HG02981 (cell line): ENCODE measurements at regions not wholly inside any gene's neighbourhood (a gene's known extent, or its start where the extent isn't known, plus 50 kb on each side); places are given as distances from the start of the nearest gene placed in this dataset.

Experiments used
- ATAC-seq: cut with Tn5 transposase; IDR thresholded peaks from one replicate; pipeline ENCODE4 v1.9.1; 2021; ENCODE audit warnings: mild to moderate bottlenecking, moderate library complexity; ENCODE audit not compliant: unreplicated experiment

DNA sequence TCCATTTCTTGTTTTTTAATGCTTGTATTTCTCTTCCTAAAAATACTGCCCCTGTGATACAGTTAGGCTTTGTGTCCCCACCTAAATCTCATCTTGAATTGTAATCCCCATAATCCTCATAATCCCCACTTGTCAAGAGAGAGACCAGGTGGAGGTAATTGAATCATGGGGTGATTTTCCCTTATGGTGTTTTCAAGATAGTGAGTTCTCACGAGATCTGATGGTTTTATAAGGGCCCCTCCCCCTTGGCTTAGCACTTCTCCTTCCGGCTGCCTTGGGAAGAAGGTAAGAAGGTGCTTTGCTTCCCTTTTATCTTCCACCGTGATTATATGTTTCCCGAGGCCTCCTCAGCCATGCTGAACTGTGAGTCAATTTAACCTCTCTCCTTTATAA is 227.4 kb downstream of the MAN2A1 start:
- ATAC-seq: no peak

- ATAC-seq: no peak
These were observed 228.2 kb downstream of the MAN2A1 start for GRCh38 chr5:109917966-109918365.

GRCh38 chr5:109920736-109921135 is 231.0 kb downstream of the MAN2A1 start:
- no peak for ATAC-seq

DNA sequence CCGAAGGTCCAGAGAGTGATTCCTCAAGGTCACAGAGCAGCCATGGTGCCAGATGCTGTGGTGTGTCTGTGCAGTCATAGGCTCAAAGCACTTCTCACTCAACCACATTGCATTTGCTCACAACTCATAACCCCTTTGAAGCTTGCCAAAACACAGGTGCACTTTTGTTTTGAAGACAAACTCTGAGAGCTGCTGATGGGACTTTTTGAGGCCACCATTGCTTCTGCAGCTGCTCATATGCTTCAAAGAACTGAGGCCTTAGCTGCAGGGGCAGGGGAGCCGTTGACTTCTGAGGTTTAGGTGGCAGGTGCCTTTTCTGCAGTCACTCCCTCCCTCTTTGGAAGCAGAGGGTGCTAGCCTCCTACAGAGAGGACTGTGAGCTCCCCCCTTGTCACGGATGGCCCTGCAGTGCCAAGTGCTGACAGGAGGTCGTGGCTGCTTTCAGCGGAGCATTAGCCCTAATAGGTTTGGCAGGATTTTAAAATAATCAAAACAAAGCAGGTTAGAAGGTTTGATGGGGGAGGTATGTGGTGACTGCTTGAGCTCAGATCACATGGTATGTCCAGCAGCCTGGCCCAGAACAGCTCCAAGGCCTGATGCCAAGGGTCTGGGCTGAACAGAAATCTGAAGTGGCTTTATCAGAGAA is 232.1 kb downstream of the MAN2A1 start:
- ATAC-seq: no peak

GRCh38 chr5:109922381-109922995 is 232.8 kb downstream of the MAN2A1 start:
- no peak for ATAC-seq

GRCh38 chr5:109923205-109923604 is 233.5 kb downstream of the MAN2A1 start:
- no peak for ATAC-seq

GRCh38 chr5:109924237-109925107 is 234.7 kb downstream of the MAN2A1 start:
- ATAC-seq: no peak

DNA sequence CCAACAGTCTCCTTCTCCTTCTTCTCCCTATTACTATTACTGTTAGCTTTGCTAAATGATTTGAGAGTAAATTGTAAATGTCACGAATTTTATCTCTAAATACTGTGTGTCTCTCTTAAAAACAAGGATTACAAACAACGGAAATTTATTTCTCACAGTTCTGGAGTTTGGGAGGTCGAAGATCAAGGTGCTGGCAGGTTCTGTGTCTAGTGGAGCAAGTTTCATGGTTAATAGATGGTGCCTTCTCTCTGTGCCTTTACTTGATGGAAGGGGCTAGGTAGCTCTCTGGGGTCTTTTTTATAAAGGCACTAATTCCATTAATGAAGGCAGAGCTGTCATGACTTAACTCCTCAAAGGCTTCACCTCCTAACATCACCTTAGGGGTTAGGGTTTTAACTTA is 237.9 kb downstream of the MAN2A1 start:
- ATAC-seq: no peak

GRCh38 chr5:109928046-109928445 is 238.3 kb downstream of the MAN2A1 start:
- no peak for ATAC-seq

GRCh38 chr5:109928811-109929210 is 239.1 kb downstream of the MAN2A1 start:
- ATAC-seq: no peak

DNA sequence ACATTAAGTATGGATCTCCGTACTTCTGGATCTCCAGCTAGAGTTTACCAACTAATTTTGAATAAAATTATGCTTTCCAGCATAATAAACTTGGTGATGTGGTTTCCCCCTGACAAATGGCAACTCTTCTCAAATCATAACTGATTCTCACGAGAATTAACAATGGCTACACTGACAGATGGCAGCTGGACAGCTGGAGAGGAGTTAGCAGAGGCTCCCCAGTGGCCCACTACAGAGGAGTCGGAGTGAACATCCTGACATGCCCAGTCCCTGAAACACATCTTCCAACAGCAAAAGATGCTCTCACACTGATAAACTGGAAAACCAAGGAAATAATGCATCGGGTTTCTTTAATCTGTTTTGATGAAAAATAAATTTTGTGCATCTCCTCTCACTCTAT is 239.6 kb downstream of the MAN2A1 start:
- no peak for ATAC-seq

GRCh38 chr5:109929911-109930310 is 240.2 kb downstream of the MAN2A1 start:
- no peak for ATAC-seq

DNA sequence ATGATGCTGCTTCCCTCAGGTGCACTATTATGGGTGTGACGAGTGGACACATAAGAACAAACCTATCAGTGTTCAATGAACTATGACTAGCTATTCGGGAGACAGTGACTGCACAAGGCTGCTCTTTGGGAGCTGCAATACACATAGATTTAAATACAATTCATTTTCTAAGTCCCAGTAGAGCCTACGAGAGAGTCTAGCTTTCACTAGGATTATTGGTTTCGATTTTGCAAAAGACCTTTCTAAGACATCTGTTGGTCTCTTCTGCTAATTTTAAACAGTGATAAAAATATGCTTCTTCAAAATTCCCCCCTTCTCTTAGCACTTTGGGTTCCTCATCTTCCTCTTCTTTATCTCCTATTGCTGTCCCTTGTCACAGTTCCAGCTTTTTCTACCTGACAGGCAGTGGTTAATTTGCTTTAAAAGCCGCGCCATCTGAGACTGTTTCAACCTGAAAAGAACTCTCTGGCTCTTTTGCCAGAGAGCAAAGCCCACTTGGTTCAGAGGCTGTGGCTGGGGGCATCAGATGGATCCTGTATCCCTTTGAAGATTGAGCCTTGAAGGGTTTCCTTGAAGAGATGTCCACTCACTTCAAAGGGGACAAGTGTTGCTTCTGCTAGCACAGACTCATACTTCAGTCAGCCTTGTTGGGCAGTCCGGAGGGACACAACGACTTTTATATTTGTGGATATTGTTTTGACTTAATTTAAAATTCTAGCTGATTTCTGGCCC is 241.5 kb downstream of the MAN2A1 start:
- no peak for ATAC-seq

DNA sequence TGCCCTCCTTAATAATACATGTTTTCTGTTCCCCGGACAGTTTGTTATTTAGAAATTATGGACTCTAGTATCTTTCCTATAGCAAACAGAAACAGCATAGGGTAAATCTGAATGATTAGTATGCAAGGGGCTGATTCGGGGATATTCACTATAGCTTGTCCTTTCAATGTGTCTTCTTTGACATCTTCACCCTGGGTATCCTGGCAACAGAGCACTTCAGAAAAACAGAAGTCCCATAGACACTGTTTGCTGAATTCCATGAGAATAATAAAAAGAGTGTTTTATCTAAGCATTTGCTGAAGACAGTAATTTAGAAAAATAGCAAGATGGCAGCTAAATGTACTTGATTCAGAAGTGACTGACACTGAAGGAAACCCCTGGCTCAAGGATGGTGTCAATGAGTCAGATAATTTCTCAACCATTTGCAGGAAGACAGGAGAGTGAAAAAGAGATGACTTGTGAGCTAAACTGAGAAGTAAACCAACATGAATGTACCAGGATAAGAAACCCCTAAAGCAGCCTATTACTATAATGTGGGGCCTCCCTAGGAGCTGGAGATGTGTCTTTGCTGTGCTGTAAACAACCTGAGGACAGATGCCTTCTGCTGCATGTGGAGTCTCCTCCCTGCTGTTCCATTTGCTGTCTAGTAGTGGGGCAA is 246.2 kb downstream of the MAN2A1 start:
- ATAC-seq: no peak

DNA sequence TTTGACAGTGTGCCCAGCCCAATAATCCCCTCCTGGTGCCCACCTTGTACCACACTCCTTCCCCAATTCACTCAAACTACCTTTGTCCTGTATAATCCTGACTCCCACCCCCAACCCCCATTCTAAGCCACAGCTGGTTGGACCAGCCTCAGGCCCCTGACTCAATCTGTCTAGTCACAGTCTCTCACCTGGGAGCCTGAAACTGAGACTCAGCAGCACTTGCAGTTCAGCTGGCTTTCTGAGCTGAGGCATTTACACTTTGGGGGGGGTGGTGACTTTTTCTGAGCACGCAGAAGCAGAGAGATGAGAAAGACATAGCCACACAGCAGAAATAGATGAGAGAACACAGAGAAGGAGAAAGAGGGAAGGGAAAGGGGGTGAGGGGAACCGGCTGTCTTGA is 247.3 kb downstream of the MAN2A1 start:
- peak; percentile 66 for ATAC-seq

- no peak for ATAC-seq
These were observed 248.2 kb downstream of the MAN2A1 start for GRCh38 chr5:109937951-109938350.

DNA sequence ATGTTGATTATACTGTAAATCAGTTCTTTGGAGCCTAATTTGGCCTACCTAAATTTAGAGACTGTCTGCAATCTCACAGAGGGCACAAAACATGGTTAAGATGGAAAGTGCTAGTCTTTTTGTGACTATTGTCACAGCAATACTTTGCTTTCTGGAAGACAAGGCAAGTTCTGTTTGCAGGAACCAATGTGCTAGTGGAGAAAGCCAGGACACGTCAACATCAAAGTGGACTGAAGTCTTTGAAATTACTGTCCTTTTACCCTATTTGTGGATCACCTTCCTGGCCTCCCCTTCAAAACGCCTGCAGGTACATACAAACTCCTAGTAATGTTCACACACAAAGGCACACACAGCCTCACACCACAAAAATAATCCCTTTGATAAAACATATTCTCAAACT is 248.7 kb downstream of the MAN2A1 start:
- ATAC-seq: no peak

- ATAC-seq: no peak
These were observed 249.5 kb downstream of the MAN2A1 start for GRCh38 chr5:109939116-109939682.

GRCh38 chr5:109942646-109943045 is 252.9 kb downstream of the MAN2A1 start:
- no peak for ATAC-seq

- ATAC-seq: no peak
These were observed 254.0 kb downstream of the MAN2A1 start for GRCh38 chr5:109943701-109944235.
